GM18867 (cell line): ENCODE measurements at regions not wholly inside any gene's neighbourhood (a gene's known extent, or its start where the extent isn't known, plus 50 kb on each side); places are given as distances from the start of the nearest gene placed in this dataset.
"Not testable (repeated sequence)": the region's sequence is repeated elsewhere in the genome, so short reads cannot be mapped to it uniquely, and the experiment has no call there.

Source experiments
- ATAC-seq: cut with Tn5 transposase; IDR thresholded peaks from one replicate; pipeline ENCODE4 v1.9.1; 2021; ENCODE audit warnings: mild to moderate bottlenecking, moderate library complexity; ENCODE audit not compliant: unreplicated experiment

GRCh38 chr5:116947691-116948528 lies 373.3 kb upstream of the SEMA6A start:
- ATAC-seq, result peak; percentile 100

- not testable (repeated sequence) for ATAC-seq
Observed at GRCh38 chr5:116945613-116946382, 371.2 kb upstream of the SEMA6A start.

GRCh38 chr5:116944183-116944582 lies 369.6 kb upstream of the SEMA6A start:
- ATAC-seq, result no peak

GRCh38 chr5:116942622-116943021 lies 368.0 kb upstream of the SEMA6A start:
- no peak for ATAC-seq

- no peak for ATAC-seq
Observed at GRCh38 chr5:116939641-116940040, 365.0 kb upstream of the SEMA6A start.

- no peak for ATAC-seq
Observed at GRCh38 chr5:116938488-116938887, 363.9 kb upstream of the SEMA6A start.

- no peak for ATAC-seq
Observed at GRCh38 chr5:116935561-116936162, 361.0 kb upstream of the SEMA6A start.

DNA sequence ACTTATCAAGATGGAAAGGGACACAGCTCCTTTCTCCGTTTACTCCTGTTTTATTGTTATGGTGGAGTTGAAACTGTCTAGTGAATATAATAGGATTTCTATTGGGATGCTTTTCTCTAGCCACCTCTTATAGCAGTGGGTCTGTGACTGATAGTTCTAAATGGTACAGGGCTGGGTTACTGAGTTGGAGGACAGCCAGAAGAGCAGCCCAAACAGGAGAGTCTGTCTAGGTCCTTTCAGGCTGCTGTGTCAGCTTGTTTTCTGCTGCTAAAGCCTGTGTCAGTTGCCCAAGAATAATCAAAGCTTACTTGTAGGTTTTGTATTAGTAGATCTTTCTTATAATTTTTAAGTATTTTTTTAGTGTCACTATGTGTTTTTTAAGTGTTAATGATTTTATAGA lies 356.0 kb upstream of the SEMA6A start:
- no peak for ATAC-seq

GRCh38 chr5:116923344-116923743 lies 348.7 kb upstream of the SEMA6A start:
- ATAC-seq, result no peak

- ATAC-seq, result peak; percentile 99
Observed at GRCh38 chr5:116922532-116922931, 347.9 kb upstream of the SEMA6A start.

GRCh38 chr5:116914869-116915504 lies 340.4 kb upstream of the SEMA6A start:
- no peak for ATAC-seq

GRCh38 chr5:116912221-116912620 lies 337.6 kb upstream of the SEMA6A start:
- ATAC-seq, result no peak

DNA sequence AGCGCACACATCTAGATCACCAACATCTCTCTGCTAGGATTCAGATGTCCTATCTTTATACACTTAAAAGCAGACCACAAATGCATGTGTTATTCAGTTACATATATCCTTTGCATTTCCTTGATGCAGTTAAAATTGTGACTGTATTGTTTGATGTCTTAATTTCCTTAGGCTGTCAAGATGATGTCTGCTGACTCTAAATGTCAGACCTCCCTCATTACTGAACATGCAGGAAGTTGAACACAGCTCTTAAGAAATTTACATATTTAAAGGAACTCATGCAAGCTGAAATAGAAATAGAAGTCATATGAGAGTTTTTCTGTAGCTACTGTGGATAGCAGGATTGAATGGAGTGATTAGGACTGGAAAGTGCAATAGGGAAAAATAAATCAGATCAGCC lies 336.5 kb upstream of the SEMA6A start:
- peak; percentile 32 for ATAC-seq

GRCh38 chr5:116908537-116908936 lies 333.9 kb upstream of the SEMA6A start:
- ATAC-seq, result peak; percentile 87

DNA sequence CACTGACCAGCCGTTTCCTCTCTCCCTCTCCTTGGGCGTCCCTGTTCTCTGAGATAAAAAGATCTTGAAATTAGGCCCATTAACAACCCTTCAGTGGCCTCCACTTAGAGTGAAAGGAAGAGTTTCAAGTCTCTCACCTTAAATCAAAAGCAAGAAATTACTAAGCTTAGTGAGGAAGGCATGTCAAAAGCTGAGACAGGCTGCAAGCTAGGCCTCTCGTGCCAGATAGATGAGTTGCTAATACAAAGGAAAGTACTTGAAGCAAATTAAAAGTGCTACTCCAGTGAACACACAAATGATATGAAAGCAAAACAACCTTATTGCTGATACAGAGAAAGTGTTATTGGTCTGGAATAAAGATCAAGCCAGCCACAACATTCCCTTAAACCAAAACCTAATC lies 331.3 kb upstream of the SEMA6A start:
- ATAC-seq, result peak; percentile 66

DNA sequence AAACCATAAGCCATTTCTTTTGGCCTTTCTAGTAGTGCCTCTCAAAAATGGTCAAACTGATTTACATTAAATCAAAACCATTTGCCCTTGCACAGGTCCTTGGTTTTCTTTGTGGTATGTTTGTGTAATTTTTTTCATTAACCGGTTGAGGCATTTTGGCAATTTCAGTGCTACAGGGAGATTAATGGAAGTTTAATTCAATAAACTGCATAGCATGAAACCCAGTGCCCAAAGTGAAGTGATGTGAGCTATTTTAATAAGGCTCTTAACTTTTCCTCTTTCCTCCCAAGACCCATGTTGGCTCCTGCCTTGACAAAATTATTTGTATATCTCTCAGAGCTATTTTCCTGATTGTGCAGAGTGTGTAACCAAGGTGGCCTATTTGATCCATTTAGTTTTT lies 326.2 kb upstream of the SEMA6A start:
- ATAC-seq, result no peak

DNA sequence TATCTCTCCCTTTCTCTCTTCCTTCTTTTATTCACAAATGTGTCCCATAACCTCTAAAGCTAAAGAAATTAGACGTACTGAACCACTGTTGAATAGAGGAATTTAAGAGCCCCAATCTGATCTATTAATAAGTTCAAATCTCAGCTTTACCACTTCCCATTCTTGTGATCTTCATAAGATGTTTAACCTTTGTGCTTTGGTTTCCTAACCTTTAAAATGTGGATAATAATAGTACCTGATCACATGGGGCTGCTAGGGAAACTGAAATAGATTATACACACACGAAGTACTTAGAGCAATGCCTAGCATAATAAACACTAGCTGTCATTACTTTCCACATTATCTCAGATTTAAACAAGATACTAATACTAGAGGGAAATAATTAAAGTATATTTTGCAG lies 324.3 kb upstream of the SEMA6A start:
- ATAC-seq, result peak; percentile 83

DNA sequence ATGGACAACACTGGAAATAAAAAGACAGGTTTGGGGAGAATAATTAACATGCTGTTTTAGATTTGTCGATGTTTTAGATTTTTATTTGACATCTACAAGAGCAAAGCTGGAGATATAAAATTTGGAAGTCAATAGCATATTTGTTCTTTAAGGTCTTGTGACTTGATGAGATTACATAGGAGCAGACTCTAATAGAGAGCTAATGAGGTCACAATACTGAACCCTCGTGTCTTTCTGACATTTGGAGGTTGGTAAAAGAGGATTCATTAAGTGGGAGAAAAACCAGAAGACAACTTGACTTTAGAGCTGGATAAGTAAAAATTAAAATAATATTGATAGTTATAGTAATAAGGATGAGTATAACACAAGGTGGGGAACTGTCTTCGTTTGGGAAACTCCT lies 322.7 kb upstream of the SEMA6A start:
- ATAC-seq, result no peak

GRCh38 chr5:116896001-116896400 lies 321.4 kb upstream of the SEMA6A start:
- no peak for ATAC-seq

DNA sequence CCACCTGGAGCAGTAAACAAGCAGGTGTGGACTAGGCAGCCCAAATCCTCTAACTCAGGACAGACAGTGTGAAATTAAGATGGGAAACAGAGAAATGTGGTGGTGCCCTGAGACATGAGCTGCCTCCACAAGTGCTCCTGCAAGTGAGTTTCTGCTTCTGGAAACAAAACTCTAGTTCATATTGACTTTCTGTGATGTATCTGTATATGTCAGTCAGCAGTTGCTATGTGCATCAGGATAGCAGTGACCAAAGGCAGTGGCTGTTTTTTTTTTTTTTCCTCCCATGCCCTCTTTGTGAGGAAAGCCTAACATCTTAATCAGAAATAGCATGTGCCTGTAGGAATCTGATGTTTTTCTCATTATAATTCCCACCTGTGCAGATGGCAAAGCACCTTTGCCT lies 318.4 kb upstream of the SEMA6A start:
- no peak for ATAC-seq

- ATAC-seq, result no peak
Observed at GRCh38 chr5:116887104-116887503, 312.5 kb upstream of the SEMA6A start.
